GM19397 (cell line): ENCODE measurements at regions not wholly inside any gene's neighbourhood (a gene's known extent, or its start where the extent isn't known, plus 50 kb on each side); places are given as distances from the start of the nearest gene placed in this dataset.
"Not testable (repeated sequence)": the region's sequence is repeated elsewhere in the genome, so short reads cannot be mapped to it uniquely, and the experiment has no call there.

Experiments used
- ATAC-seq: cut with Tn5 transposase; IDR thresholded peaks from one replicate; pipeline ENCODE4 v1.9.1; 2021; ENCODE audit warnings: mild to moderate bottlenecking, moderate library complexity; ENCODE audit not compliant: unreplicated experiment

GRCh38 chr14:56351861-56352260, 227.7 kb upstream of the TMEM260 start:
- ATAC-seq: no peak

GRCh38 chr14:56352999-56353398, 226.6 kb upstream of the TMEM260 start:
- ATAC-seq: no peak

GRCh38 chr14:56357428-56357827, 222.2 kb upstream of the TMEM260 start:
- ATAC-seq: no peak

GRCh38 chr14:56358275-56358674, 221.3 kb upstream of the TMEM260 start:
- no peak for ATAC-seq

GRCh38 chr14:56358851-56359614, 220.6 kb upstream of the TMEM260 start:
- ATAC-seq: peak; percentile 85

GRCh38 chr14:56365663-56366062, 213.9 kb upstream of the TMEM260 start:
- ATAC-seq: not testable (repeated sequence)

GRCh38 chr14:56367416-56367815, 212.2 kb upstream of the TMEM260 start:
- no peak for ATAC-seq

- ATAC-seq: no peak
Observed at GRCh38 chr14:56371737-56372136, 207.9 kb upstream of the TMEM260 start.

GRCh38 chr14:56374421-56374820, 205.2 kb upstream of the TMEM260 start:
- ATAC-seq: no peak

- ATAC-seq: no peak
Observed at GRCh38 chr14:56378046-56378445, 201.6 kb upstream of the TMEM260 start.

- no peak for ATAC-seq
Observed at GRCh38 chr14:56378475-56378877, 201.1 kb upstream of the TMEM260 start.

GRCh38 chr14:56379956-56380355, 199.6 kb upstream of the TMEM260 start:
- no peak for ATAC-seq

GRCh38 chr14:56386024-56386423, 193.6 kb upstream of the TMEM260 start:
- no peak for ATAC-seq

GRCh38 chr14:56390859-56391258, 188.7 kb upstream of the TMEM260 start:
- ATAC-seq: no peak

GRCh38 chr14:56394826-56395530, 184.6 kb upstream of the TMEM260 start:
- ATAC-seq: no peak

- no peak for ATAC-seq
Observed at GRCh38 chr14:56400109-56400825, 179.3 kb upstream of the TMEM260 start.

- no peak for ATAC-seq
Observed at GRCh38 chr14:56412468-56413434, 166.8 kb upstream of the TMEM260 start.

GRCh38 chr14:56413721-56414120, 165.9 kb upstream of the TMEM260 start:
- no peak for ATAC-seq

GRCh38 chr14:56414236-56414635, 165.4 kb upstream of the TMEM260 start:
- ATAC-seq: no peak

- no peak for ATAC-seq
Observed at GRCh38 chr14:56416213-56416612, 163.4 kb upstream of the TMEM260 start.

GRCh38 chr14:56417173-56417572, 162.4 kb upstream of the TMEM260 start:
- ATAC-seq: no peak
